WERI-Rb-1 (cell line): ENCODE measurements at regions not wholly inside any gene's neighbourhood (a gene's known extent, or its start where the extent isn't known, plus 50 kb on each side); places are given as distances from the start of the nearest gene placed in this dataset.

ENCODE experiments used
- DNase-seq: peaks from one replicate; pipeline ENCODE4 v3.0.0-alpha.2; 2020
- H3K27ac ChIP-seq: fragments of 250-450 bp; sonication (Bioruptor Pico); 2 replicates; pipeline ENCODE4 v1.5.1; 2020; ENCODE audit warnings: mild to moderate bottlenecking, moderate library complexity
- H3K27me3 ChIP-seq: fragments of 250-450 bp; sonication (Bioruptor Pico); 2 replicates; pipeline ENCODE4 v1.5.1; 2021; ENCODE audit warnings: mild to moderate bottlenecking, low read depth, moderate library complexity; ENCODE audit not compliant: insufficient read depth, severe bottlenecking
- H3K36me3 ChIP-seq: fragments of 250-450 bp; sonication (Bioruptor Pico); 2 replicates; pipeline ENCODE4 v1.5.1; 2020; ENCODE audit warnings: mild to moderate bottlenecking, moderate library complexity
- H3K4me3 ChIP-seq: 2 replicates; pipeline ENCODE4 v1.5.1; 2011; ENCODE audit warnings: low read depth, mild to moderate bottlenecking, control low read depth, low read length
- H3K9me3 ChIP-seq: fragments of 250-450 bp; sonication (Bioruptor Pico); 2 replicates; pipeline ENCODE4 v1.5.1; 2021; ENCODE audit warnings: mild to moderate bottlenecking, moderate library complexity; ENCODE audit not compliant: severe bottlenecking
- CTCF ChIP-seq: IDR thresholded peaks from 2 replicates; pipeline ENCODE4 v1.5.1; 2011; ENCODE audit warnings: low read depth, mild to moderate bottlenecking, control low read depth, inconsistent platforms, low read length

- no peak for TF ChIP-seq CTCF
- Histone ChIP-seq H3K27ac (no peak overlapping the region), H3K9me3 (no peaks in the 10 kb centered on the region), H3K36me3 (no peaks in the 10 kb centered on the region), H3K4me3 (no peak overlapping the region), H3K27me3 (no peaks in the 10 kb centered on the region)
- no peak for DNase-seq
These were observed 1888.1 kb upstream of the SEL1L start for GRCh38 chr14:83421711-83422110.

GRCh38 chr14:83425138-83425537 is 1891.5 kb upstream of the SEL1L start:
- no peak for TF ChIP-seq CTCF
- no peaks in the 10 kb centered on the region for H3K9me3 ChIP-seq
- H3K27me3 ChIP-seq = no peaks in the 10 kb centered on the region
- no peak overlapping the region for H3K4me3 ChIP-seq
- no peaks in the 10 kb centered on the region for H3K36me3 ChIP-seq
- H3K27ac ChIP-seq = no peak overlapping the region
- DNase-seq = no peak

- Histone ChIP-seq H3K36me3 (no peaks in the 10 kb centered on the region), H3K27me3 (no peaks in the 10 kb centered on the region), H3K9me3 (no peaks in the 10 kb centered on the region), H3K4me3 (no peak overlapping the region), H3K27ac (no peak overlapping the region)
- no peak for TF ChIP-seq CTCF
- no peak for DNase-seq
These were observed 1892.1 kb upstream of the SEL1L start for GRCh38 chr14:83425706-83426105.

- DNase-seq = no peak
- TF ChIP-seq CTCF = no peak
- Histone ChIP-seq H3K9me3 (no peaks in the 10 kb centered on the region), H3K27ac (no peak overlapping the region), H3K27me3 (no peaks in the 10 kb centered on the region), H3K4me3 (no peak overlapping the region), H3K36me3 (no peaks in the 10 kb centered on the region)
These were observed 1900.0 kb upstream of the SEL1L start for GRCh38 chr14:83433618-83434017.

- no peak for TF ChIP-seq CTCF
- Histone ChIP-seq H3K9me3 (no peaks in the 10 kb centered on the region), H3K27ac (no peak overlapping the region), H3K36me3 (no peaks in the 10 kb centered on the region), H3K4me3 (no peak overlapping the region), H3K27me3 (no peaks in the 10 kb centered on the region)
- DNase-seq = no peak
These were observed 1908.1 kb upstream of the SEL1L start for GRCh38 chr14:83441801-83442200.

GRCh38 chr14:83455561-83455960 is 1921.9 kb upstream of the SEL1L start:
- Histone ChIP-seq H3K36me3 (no peaks in the 10 kb centered on the region), H3K4me3 (no peak overlapping the region), H3K9me3 (peaks cover 13% of the 10 kb centered on the region), H3K27me3 (no peaks in the 10 kb centered on the region), H3K27ac (no peak overlapping the region)
- DNase-seq = no peak
- TF ChIP-seq CTCF = no peak
